GM23248 (cell line): ENCODE measurements at regions not wholly inside any gene's neighbourhood (a gene's known extent, or its start where the extent isn't known, plus 50 kb on each side); places are given as distances from the start of the nearest gene placed in this dataset.
A peak's percentile ranks its signal among the peaks of the same experiment; 100 is the strongest.

Experiments used
- DNase-seq: peaks from one replicate; pipeline ENCODE4 v3.0.0-alpha.2; 2015
- H2AFZ ChIP-seq: fragments of 200-600 bp; sonication (generic); 2 replicates; pipeline ENCODE4 v1.6.1; 2016; ENCODE audit warnings: antibody characterized with exemption
- H3F3A ChIP-seq: fragments of 200-600 bp; sonication (generic); 2 replicates; pipeline ENCODE4 v1.6.1; 2016; ENCODE audit warnings: mild to moderate bottlenecking, antibody characterized with exemption, mixed run types; ENCODE audit not compliant: insufficient read depth
- H3K27ac ChIP-seq: fragments of 200-600 bp; sonication (generic); 2 replicates; pipeline ENCODE4 v1.5.1; 2016; ENCODE audit warnings: mild to moderate bottlenecking
- H3K27me3 ChIP-seq: fragments of 200-600 bp; sonication (generic); replicated peaks from 2 replicates; pipeline ENCODE4 v1.6.1; 2016; ENCODE audit warnings: mild to moderate bottlenecking; ENCODE audit not compliant: insufficient read depth
- H3K36me3 ChIP-seq: fragments of 200-600 bp; sonication (generic); 2 replicates; pipeline ENCODE4 v1.6.1; 2016; ENCODE audit warnings: low read depth, mild to moderate bottlenecking
- H3K4me1 ChIP-seq: fragments of 200-600 bp; sonication (generic); 2 replicates; pipeline ENCODE4 v1.6.1; 2016; ENCODE audit warnings: mild to moderate bottlenecking; ENCODE audit not compliant: insufficient read depth
- H3K4me2 ChIP-seq: fragments of 200-600 bp; sonication (generic); one replicate; pipeline ENCODE4 v1.6.1; 2016; ENCODE audit warnings: mild to moderate bottlenecking; ENCODE audit not compliant: unreplicated experiment
- H3K4me3 ChIP-seq: fragments of 200-600 bp; sonication (generic); 2 replicates; pipeline ENCODE4 v1.5.1; 2016; ENCODE audit warnings: mild to moderate bottlenecking
- H3K79me2 ChIP-seq: fragments of 200-600 bp; sonication (generic); 2 replicates; pipeline ENCODE4 v1.6.1; 2016; ENCODE audit warnings: mild to moderate bottlenecking; ENCODE audit not compliant: insufficient read depth
- H3K9ac ChIP-seq: fragments of 200-600 bp; sonication (generic); 2 replicates; pipeline ENCODE4 v1.6.1; 2016; ENCODE audit warnings: mild to moderate bottlenecking
- H3K9me2 ChIP-seq: fragments of 200-600 bp; sonication (generic); 2 replicates; pipeline ENCODE4 v1.6.1; 2016; ENCODE audit warnings: mixed run types, mild to moderate bottlenecking, moderate library complexity; ENCODE audit not compliant: insufficient read depth
- H3K9me3 ChIP-seq: fragments of 200-600 bp; sonication (generic); one replicate; pipeline ENCODE4 v1.6.1; 2017; ENCODE audit warnings: low read depth
- H4K20me1 ChIP-seq: fragments of 200-600 bp; sonication (generic); 2 replicates; pipeline ENCODE4 v1.6.0; 2016; ENCODE audit not compliant: insufficient read depth
- EZH2 ChIP-seq: fragments of 200-600 bp; sonication (generic); IDR thresholded peaks from 2 replicates; pipeline ENCODE4 v1.6.1; 2018; ENCODE audit warnings: antibody characterized with exemption, mild to moderate bottlenecking; ENCODE audit not compliant: insufficient read depth, poor library complexity, severe bottlenecking
- EZH2phosphoT487 ChIP-seq: fragments of 200-600 bp; sonication (generic); IDR thresholded peaks from 2 replicates; pipeline ENCODE4 v1.6.1; 2018; ENCODE audit warnings: antibody characterized with exemption, moderate library complexity, mild to moderate bottlenecking, low read depth; ENCODE audit not compliant: insufficient read depth
- WGBS, 2 experiments: methylation state at CpG; one replicate each; pipeline ENCODE4 v1.1.6; 2015 to 2017; ENCODE audit warnings: low lambda C conversion rate in 2 of 2, low coverage in 1 of 2; ENCODE audit errors: missing lambda C conversion rate in 2 of 2; 5-methylcytosine and 5-hydroxymethylcytosine counted together
- in situ Hi-C: fragments of 300-500 bp; cut with MboI; formaldehyde crosslinking; loops from 2 replicates; pipeline ENCODE4 v1.15.0; 2020

DNA sequence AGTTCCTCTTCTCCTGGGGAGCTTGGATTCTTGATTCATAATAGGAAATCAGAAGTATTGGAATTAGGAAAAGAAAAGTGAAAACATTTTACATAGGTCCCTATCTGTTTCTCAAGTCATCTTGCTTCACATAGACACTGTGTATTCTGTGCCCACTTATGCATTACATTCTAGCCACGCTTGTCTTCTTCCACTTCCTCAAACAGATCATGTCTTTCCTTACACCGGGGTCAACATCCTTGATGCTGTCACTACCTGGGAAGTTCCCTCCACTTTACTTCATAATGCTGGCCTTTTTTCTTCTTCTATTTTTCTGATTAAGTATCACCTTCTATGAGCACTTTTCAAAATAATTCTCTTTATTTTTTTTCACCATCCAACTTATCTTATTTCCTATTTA lies 606.4 kb upstream of the CDH8 start:
- H3K4me3 ChIP-seq, result no peak overlapping the region
- no peak overlapping the region for H2AFZ ChIP-seq
- H3K9ac ChIP-seq, result no peak overlapping the region
- WGBS, 2 experiments, result 38 to 48% methylated on average over 2 of the region's 2 CpGs
- in situ Hi-C loops, result no loop called here
- H3K27ac ChIP-seq, result no peak overlapping the region
- H3F3A ChIP-seq, result no peaks in the 10 kb centered on the region
- no peaks in the 10 kb centered on the region for H3K9me2 ChIP-seq
- no peaks in the 10 kb centered on the region for H3K27me3 ChIP-seq
- H3K9me3 ChIP-seq, result no peaks in the 10 kb centered on the region
- no peak for DNase-seq
- no peaks in the 10 kb centered on the region for H3K4me1 ChIP-seq
- no peak overlapping the region for H3K4me2 ChIP-seq
- no peaks in the 10 kb centered on the region for H3K79me2 ChIP-seq
- no peaks in the 10 kb centered on the region for H3K36me3 ChIP-seq
- no peaks in the 10 kb centered on the region for H4K20me1 ChIP-seq
- no peak for TF ChIP-seq EZH2
- TF ChIP-seq EZH2phosphoT487, result no peak

DNA sequence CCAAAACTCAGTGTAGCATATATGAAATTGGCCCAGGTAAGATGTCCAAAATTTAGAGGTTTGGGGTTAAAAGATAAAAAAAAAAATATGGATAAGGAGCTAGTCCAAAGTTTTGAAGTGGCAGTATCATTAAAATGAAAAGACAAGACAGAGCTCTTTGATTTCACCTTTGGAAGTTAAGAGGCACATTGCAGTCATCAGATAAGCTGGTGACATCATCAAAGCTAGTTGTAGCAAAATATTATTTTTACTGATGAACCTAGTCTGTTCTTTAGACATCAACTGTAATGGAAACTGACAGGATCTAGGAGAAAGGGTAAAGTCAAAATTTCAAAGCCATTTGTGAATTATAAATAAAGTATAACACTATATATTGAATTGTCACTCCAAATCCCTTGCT lies 603.7 kb upstream of the CDH8 start:
- Histone ChIP-seq H4K20me1 (no peaks in the 10 kb centered on the region), H3K36me3 (no peaks in the 10 kb centered on the region), H3K4me2 (no peak overlapping the region), H3K79me2 (no peaks in the 10 kb centered on the region), H3K9ac (no peak overlapping the region), H3K27ac (no peak overlapping the region), H3F3A (no peaks in the 10 kb centered on the region), H3K9me2 (no peaks in the 10 kb centered on the region), H3K9me3 (no peaks in the 10 kb centered on the region), H3K4me1 (no peaks in the 10 kb centered on the region), H2AFZ (no peak overlapping the region), H3K4me3 (no peak overlapping the region), H3K27me3 (no peaks in the 10 kb centered on the region)
- TF ChIP-seq EZH2, result no peak
- no peak for TF ChIP-seq EZH2phosphoT487
- in situ Hi-C loops, result no loop called here
- DNase-seq, result no peak

DNA sequence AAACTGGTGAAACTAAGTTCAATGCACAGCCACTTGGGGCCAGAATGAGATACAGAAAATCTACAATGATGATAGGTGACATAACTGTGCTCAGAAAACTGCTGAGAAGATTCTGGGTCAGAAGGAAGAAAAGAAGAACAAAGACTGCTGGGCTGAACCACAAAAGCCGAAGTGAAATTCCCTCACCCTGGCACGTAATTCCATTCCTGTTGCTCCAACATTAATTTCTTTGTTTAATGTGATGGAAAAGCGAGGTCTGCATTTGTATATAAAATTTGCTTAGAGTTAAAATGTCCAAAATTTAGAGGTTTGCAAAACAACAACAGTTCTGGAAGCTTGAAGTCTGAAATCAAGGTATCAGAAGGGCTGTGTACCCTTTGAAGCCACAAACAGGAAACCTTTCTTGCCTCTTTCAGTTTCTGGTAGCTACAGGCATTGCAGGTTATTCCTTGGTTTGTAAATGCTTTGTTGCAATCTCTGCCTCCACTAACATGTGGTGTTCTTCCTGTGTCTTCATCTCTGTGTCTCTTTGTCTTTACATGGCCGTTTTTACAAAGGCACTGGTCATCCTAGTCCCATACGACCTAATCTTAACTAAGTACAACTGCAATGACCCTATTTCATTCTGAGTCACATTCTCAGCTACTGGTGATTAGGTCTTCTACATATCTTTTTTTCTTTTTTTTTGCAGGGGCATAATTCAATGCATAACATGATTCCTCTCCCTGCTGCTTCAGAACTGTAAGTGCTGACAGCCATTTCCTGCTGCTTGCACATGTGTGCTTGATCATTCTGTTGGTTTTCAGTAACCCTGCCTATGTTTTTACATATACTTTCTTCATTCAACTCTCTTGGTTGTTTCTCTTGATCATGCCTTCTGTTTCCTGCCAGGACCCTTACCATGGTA lies 603.0 kb upstream of the CDH8 start:
- H2AFZ ChIP-seq, result no peak overlapping the region
- H3K27ac ChIP-seq, result no peak overlapping the region
- TF ChIP-seq EZH2phosphoT487 (no peak), EZH2 (no peak)
- H3F3A ChIP-seq, result no peaks in the 10 kb centered on the region
- no peak overlapping the region for H3K4me2 ChIP-seq
- H3K4me3 ChIP-seq, result 0 out of 2 replicates have a peak overlapping the region, but pooled peaks have one; percentile 5
- DNase-seq, result peak; percentile 9
- no peaks in the 10 kb centered on the region for H3K36me3 ChIP-seq
- no peaks in the 10 kb centered on the region for H3K9me3 ChIP-seq
- no peaks in the 10 kb centered on the region for H3K27me3 ChIP-seq
- 4 to 6% methylated on average over 5 of the region's 5 CpGs for WGBS, 2 experiments
- H3K79me2 ChIP-seq, result no peaks in the 10 kb centered on the region
- no peaks in the 10 kb centered on the region for H3K9me2 ChIP-seq
- H4K20me1 ChIP-seq, result no peaks in the 10 kb centered on the region
- no peak overlapping the region for H3K9ac ChIP-seq
- no peaks in the 10 kb centered on the region for H3K4me1 ChIP-seq
- in situ Hi-C loops, result no loop called here

DNA sequence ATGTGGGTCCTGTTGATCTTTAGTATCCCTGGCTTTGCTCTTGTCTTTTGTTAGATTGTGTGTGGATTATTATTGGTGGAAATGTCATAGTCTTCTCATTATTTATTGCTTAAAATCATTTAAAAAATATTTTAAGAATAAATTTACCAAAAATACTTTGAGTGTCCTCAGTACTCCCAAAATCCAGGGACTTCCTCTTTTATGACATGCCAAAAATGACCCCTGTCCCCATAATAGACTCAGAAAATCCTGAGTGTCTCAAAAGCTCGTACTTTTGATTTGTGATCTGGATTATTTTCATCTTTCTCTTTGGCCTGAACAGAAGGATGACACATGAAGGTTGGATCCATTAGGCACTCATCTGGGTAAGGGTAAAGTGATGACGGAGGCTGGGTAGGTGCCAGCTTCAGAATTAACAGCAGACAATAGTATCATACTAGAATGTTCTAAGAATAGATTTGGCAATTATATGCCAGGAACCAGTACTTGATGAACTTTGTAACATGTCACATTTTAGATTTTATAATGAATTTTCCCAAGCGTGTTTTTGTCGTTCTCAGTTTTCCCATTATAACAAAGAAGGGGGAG lies 602.2 kb upstream of the CDH8 start:
- Histone ChIP-seq H3K9ac (no peak overlapping the region), H3K36me3 (no peaks in the 10 kb centered on the region), H3K27ac (no peak overlapping the region), H4K20me1 (no peaks in the 10 kb centered on the region), H3K9me3 (no peaks in the 10 kb centered on the region), H3K4me2 (no peak overlapping the region), H3F3A (no peaks in the 10 kb centered on the region), H3K4me3 (no peak overlapping the region), H3K27me3 (no peaks in the 10 kb centered on the region), H2AFZ (no peak overlapping the region), H3K4me1 (no peaks in the 10 kb centered on the region), H3K79me2 (no peaks in the 10 kb centered on the region), H3K9me2 (no peaks in the 10 kb centered on the region)
- in situ Hi-C loops, result no loop called here
- no peak for TF ChIP-seq EZH2phosphoT487
- TF ChIP-seq EZH2, result no peak
- WGBS, 2 experiments, result 5 to 6% methylated on average over 4 of the region's 4 CpGs
- no peak for DNase-seq
